ENCODE measurements at regions not wholly inside any gene's neighbourhood (a gene's known extent, or its start where the extent isn't known, plus 50 kb on each side); places are given as distances from the start of the nearest gene placed in this dataset.

GRCh38 chr1:188295157-188295556, 1466.4 kb downstream of the PLA2G4A start:
- TF ChIP-seq MAX (IDR thresholded peaks at IDR 0.05) (no peak), RCOR1 (IDR thresholded peaks at IDR 0.05; ENCODE audit: low read depth, low read length) (no peak), MYC (IDR thresholded peaks at IDR 0.05; ENCODE audit: borderline replicate concordance, low read length) (no peak), CTCF (IDR thresholded peaks at IDR 0.05) (no peak)

All from A549 (cell line).